ENCODE measurements at regions not wholly inside any gene's neighbourhood (a gene's known extent, or its start where the extent isn't known, plus 50 kb on each side); places are given as distances from the start of the nearest gene placed in this dataset.
A peak's percentile ranks its signal among the peaks of the same experiment; 100 is the strongest.
"Not testable (repeated sequence)": the region's sequence is repeated elsewhere in the genome, so short reads cannot be mapped to it uniquely, and the experiment has no call there.

- H3K27ac ChIP-seq, result no peak overlapping the region
- TF ChIP-seq CTCF (IDR thresholded peaks at IDR 0.05) (no peak), ZFX (IDR thresholded peaks at IDR 0.05; ENCODE audit: borderline replicate concordance) (no peak)
Measured at GRCh38 chr6:76165471-76166221, 93.2 kb upstream of the IMPG1 start.

- TF ChIP-seq ZFX (IDR thresholded peaks at IDR 0.05; ENCODE audit: borderline replicate concordance) (no peak), CTCF (IDR thresholded peaks at IDR 0.05) (no peak)
Measured at GRCh38 chr6:76162811-76163210, 90.3 kb upstream of the IMPG1 start.

GRCh38 chr6:76157800-76158199, 85.3 kb upstream of the IMPG1 start:
- not testable (repeated sequence) for H3K27ac ChIP-seq

More at GRCh38 chr6:76162811-76163210, 90.3 kb upstream of the IMPG1 start:
- no peak overlapping the region for H3K27ac ChIP-seq

- no peak overlapping the region for H3K27ac ChIP-seq
- TF ChIP-seq CTCF (IDR thresholded peaks at IDR 0.05), result no peak
- no peak for TF ChIP-seq ZFX (IDR thresholded peaks at IDR 0.05; ENCODE audit: borderline replicate concordance)
Measured at GRCh38 chr6:76135481-76135880, 63.0 kb upstream of the IMPG1 start.

GRCh38 chr6:76134651-76135050, 62.2 kb upstream of the IMPG1 start:
- no peak overlapping the region for H3K27ac ChIP-seq
- TF ChIP-seq CTCF (IDR thresholded peaks at IDR 0.05) (no peak), ZFX (IDR thresholded peaks at IDR 0.05; ENCODE audit: borderline replicate concordance) (no peak)

GRCh38 chr6:76124018-76124417, 51.6 kb upstream of the IMPG1 start:
- peak overlapping the region; percentile 69 for H3K27ac ChIP-seq
- TF ChIP-seq ZFX (IDR thresholded peaks at IDR 0.05; ENCODE audit: borderline replicate concordance) (no peak), CTCF (IDR thresholded peaks at IDR 0.05) (no peak)

Measured in 22Rv1 (cell line).